Adipocyte (in vitro differentiated cells): ENCODE measurements at regions not wholly inside any gene's neighbourhood (a gene's known extent, or its start where the extent isn't known, plus 50 kb on each side); places are given as distances from the start of the nearest gene placed in this dataset.
A peak's percentile ranks its signal among the peaks of the same experiment; 100 is the strongest.

Experiments
- DNase-seq: peaks from one replicate; pipeline ENCODE4 v3.0.0-alpha.2; 2015; ENCODE audit warnings: low read depth
- H3K27me3 ChIP-seq: replicated peaks from 2 replicates; pipeline ENCODE4 v1.7.0; 2013; ENCODE audit warnings: mild to moderate bottlenecking, low read length, moderate library complexity; ENCODE audit not compliant: control insufficient read depth, insufficient read depth
- H3K36me3 ChIP-seq: 2 replicates; pipeline ENCODE4 v1.7.0; 2013; ENCODE audit warnings: low read length, mild to moderate bottlenecking, moderate library complexity; ENCODE audit not compliant: control insufficient read depth, insufficient read depth, severe bottlenecking
- H3K4me1 ChIP-seq: 2 replicates; pipeline ENCODE4 v1.7.0; 2013; ENCODE audit warnings: mild to moderate bottlenecking, low read length, moderate library complexity; ENCODE audit not compliant: control insufficient read depth, insufficient read depth
- H3K4me3 ChIP-seq: 2 replicates; pipeline ENCODE4 v1.7.0; 2013; ENCODE audit warnings: mild to moderate bottlenecking, low read length, moderate library complexity
- H3K9ac ChIP-seq: 2 replicates; pipeline ENCODE4 v1.7.0; 2013; ENCODE audit warnings: mild to moderate bottlenecking, low read length, moderate library complexity
- H3K9me3 ChIP-seq: 2 replicates; pipeline ENCODE4 v1.7.0; 2013; ENCODE audit warnings: mild to moderate bottlenecking, low read length, moderate library complexity; ENCODE audit not compliant: control insufficient read depth

DNA sequence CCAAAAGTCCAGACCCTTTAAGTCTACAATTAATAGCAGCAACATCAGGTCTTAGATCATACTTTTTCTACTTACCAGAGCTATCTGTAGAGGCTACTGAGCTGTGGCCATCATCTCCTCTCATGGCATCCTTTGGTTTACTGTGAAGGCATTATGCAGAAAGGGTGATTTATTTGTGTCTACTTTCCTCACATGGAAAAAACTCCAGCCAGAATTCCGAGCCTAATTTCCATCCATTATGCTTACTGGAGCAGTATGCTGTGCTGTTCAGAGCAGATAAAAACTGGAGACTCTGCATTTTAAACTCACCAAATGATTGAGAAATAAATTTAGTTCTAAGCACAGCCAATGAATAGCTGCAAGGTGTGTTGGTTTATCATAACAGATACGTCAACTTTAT is 581.8 kb downstream of the ETS1 start:
- Histone ChIP-seq H3K4me1 (no peaks in the 10 kb centered on the region), H3K9ac (no peak overlapping the region), H3K9me3 (peaks cover 35% of the 10 kb centered on the region), H3K36me3 (no peaks in the 10 kb centered on the region), H3K4me3 (no peak overlapping the region), H3K27me3 (no peaks in the 10 kb centered on the region)
- no peak for DNase-seq

GRCh38 chr11:127998421-127998820 is 588.9 kb downstream of the ETS1 start:
- DNase-seq, result no peak

GRCh38 chr11:127997594-127997993 is 589.8 kb downstream of the ETS1 start:
- Histone ChIP-seq H3K27me3 (no peaks in the 10 kb centered on the region), H3K36me3 (no peaks in the 10 kb centered on the region), H3K9me3 (no peaks in the 10 kb centered on the region), H3K9ac (no peak overlapping the region), H3K4me3 (no peak overlapping the region), H3K4me1 (peaks cover 12% of the 10 kb centered on the region)
- DNase-seq, result no peak

More at GRCh38 chr11:127998421-127998820, 588.9 kb downstream of the ETS1 start:
- no peaks in the 10 kb centered on the region for H3K27me3 ChIP-seq
- no peak overlapping the region for H3K9ac ChIP-seq
- H3K4me3 ChIP-seq, result no peak overlapping the region
- peaks cover 12% of the 10 kb centered on the region for H3K4me1 ChIP-seq
- H3K36me3 ChIP-seq, result no peaks in the 10 kb centered on the region
- no peaks in the 10 kb centered on the region for H3K9me3 ChIP-seq

- DNase-seq, result peak; percentile 5
- H3K4me3 ChIP-seq, result no peak overlapping the region
- peaks cover 12% of the 10 kb centered on the region for H3K4me1 ChIP-seq
- no peaks in the 10 kb centered on the region for H3K27me3 ChIP-seq
- no peaks in the 10 kb centered on the region for H3K36me3 ChIP-seq
- no peaks in the 10 kb centered on the region for H3K9me3 ChIP-seq
- H3K9ac ChIP-seq, result no peak overlapping the region
Observed at GRCh38 chr11:127996825-127997224, 590.5 kb downstream of the ETS1 start.

DNA sequence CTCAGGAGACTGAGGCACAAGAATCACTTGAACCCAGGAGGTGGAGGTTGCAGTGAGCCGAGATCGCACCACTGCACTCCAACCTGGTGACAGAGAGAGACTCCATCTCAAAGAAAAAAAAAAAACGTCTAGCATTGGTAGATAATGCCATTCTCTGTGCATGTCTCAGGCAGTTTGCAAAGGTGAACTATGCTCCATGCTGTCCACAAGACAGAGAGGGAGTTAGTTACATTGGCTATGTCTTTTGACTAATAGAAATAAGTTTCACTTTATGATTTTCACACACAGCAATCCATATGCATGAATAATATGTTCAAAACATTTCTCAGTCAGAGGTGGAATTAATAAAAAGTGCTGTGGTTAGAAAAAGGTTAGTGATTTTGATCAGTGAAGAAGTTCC is 591.4 kb downstream of the ETS1 start:
- no peak for DNase-seq
- Histone ChIP-seq H3K27me3 (no peaks in the 10 kb centered on the region), H3K36me3 (no peaks in the 10 kb centered on the region), H3K4me3 (no peak overlapping the region), H3K9ac (no peak overlapping the region), H3K9me3 (no peaks in the 10 kb centered on the region), H3K4me1 (peaks cover 12% of the 10 kb centered on the region)

GRCh38 chr11:127994736-127995135 is 592.6 kb downstream of the ETS1 start:
- Histone ChIP-seq H3K9me3 (no peaks in the 10 kb centered on the region), H3K36me3 (no peaks in the 10 kb centered on the region), H3K4me3 (no peak overlapping the region), H3K4me1 (peaks cover 12% of the 10 kb centered on the region), H3K9ac (no peak overlapping the region), H3K27me3 (no peaks in the 10 kb centered on the region)
- DNase-seq, result peak; percentile 70

GRCh38 chr11:127993788-127994187 is 593.6 kb downstream of the ETS1 start:
- Histone ChIP-seq H3K9ac (no peak overlapping the region), H3K27me3 (no peaks in the 10 kb centered on the region), H3K36me3 (no peaks in the 10 kb centered on the region), H3K4me3 (no peak overlapping the region), H3K4me1 (peaks cover 12% of the 10 kb centered on the region), H3K9me3 (no peaks in the 10 kb centered on the region)
- no peak for DNase-seq

DNA sequence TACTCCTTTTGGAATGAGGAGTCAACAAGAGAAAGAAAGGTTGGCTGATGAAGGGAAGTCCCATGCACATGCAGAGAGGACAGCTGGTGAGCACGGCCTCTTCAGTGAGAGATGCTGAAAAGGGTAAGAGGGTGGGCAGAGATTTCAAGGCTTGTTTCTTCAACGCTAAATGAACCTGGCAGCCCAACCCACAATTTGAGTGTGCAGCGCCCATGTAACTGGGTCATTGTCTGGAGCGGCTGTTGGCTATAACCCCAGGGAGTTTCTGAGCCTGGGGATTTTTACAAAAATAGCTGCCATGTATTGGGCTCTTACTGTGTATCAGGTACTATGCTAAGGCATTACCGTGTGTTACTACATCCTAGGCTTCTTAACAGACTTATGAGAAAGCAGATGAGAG is 594.1 kb downstream of the ETS1 start:
- Histone ChIP-seq H3K27me3 (no peaks in the 10 kb centered on the region), H3K9ac (no peak overlapping the region), H3K4me1 (peaks cover 12% of the 10 kb centered on the region), H3K9me3 (no peaks in the 10 kb centered on the region), H3K36me3 (no peaks in the 10 kb centered on the region), H3K4me3 (no peak overlapping the region)
- no peak for DNase-seq

- no peak overlapping the region for H3K4me3 ChIP-seq
- H3K9me3 ChIP-seq, result peaks cover 23% of the 10 kb centered on the region
- H3K36me3 ChIP-seq, result no peaks in the 10 kb centered on the region
- no peak overlapping the region for H3K9ac ChIP-seq
- DNase-seq, result no peak
- H3K27me3 ChIP-seq, result no peaks in the 10 kb centered on the region
- no peaks in the 10 kb centered on the region for H3K4me1 ChIP-seq
Observed at GRCh38 chr11:127986073-127986472, 601.3 kb downstream of the ETS1 start.

- H3K4me3 ChIP-seq, result no peak overlapping the region
- H3K9ac ChIP-seq, result no peak overlapping the region
- H3K36me3 ChIP-seq, result no peaks in the 10 kb centered on the region
- no peaks in the 10 kb centered on the region for H3K4me1 ChIP-seq
- H3K9me3 ChIP-seq, result peaks cover under 1% of the 10 kb centered on the region
- DNase-seq, result no peak
- no peaks in the 10 kb centered on the region for H3K27me3 ChIP-seq
Observed at GRCh38 chr11:127972816-127973215, 614.5 kb downstream of the ETS1 start.

DNA sequence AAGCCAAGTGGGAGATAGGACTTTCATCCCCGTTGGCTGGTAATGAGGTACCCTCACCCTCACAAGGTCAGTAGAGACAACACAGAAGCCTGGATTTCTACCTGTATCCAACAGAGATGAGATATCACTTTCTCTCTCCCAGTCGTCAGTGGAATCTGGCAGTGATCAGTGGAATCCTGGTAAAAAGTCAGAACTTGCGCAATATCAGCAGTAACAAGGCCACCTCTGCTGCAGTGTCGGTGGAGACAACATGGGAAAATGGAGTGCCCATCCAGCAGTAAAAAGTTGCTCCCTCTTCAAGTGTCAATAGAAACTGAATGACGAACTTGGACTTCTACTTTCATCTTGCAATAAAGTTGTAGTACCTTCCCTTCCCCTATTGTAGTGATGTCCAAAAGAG is 615.9 kb downstream of the ETS1 start:
- Histone ChIP-seq H3K9me3 (no peaks in the 10 kb centered on the region), H3K4me3 (no peak overlapping the region), H3K27me3 (no peaks in the 10 kb centered on the region), H3K4me1 (peaks cover 8% of the 10 kb centered on the region), H3K9ac (no peak overlapping the region), H3K36me3 (no peaks in the 10 kb centered on the region)
- DNase-seq, result no peak

DNA sequence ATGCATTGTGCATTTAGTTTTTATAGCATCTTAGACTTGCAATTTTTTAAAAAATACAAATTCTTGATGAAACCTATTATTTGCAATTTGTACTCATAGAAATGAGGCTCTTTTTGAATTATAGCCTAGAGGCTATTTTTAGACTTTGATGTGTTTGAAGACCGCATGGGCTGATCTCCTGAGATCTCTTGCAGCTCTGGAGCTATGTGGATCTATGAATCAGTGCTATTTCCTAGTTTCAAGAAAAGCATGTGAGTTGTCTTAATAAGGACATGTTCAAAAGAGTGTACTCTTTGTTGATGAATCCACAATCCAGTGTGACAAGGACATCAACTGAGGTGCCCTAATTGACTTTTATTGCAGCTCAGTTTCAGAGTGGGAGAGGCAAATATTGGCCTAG is 620.5 kb downstream of the ETS1 start:
- Histone ChIP-seq H3K9me3 (no peaks in the 10 kb centered on the region), H3K36me3 (no peaks in the 10 kb centered on the region), H3K27me3 (no peaks in the 10 kb centered on the region), H3K4me3 (no peak overlapping the region), H3K9ac (no peak overlapping the region), H3K4me1 (peaks cover 34% of the 10 kb centered on the region)
- DNase-seq, result no peak
